Activated naive CD4-positive, alpha-beta T cell treated with anti-CD3 and anti-CD28 coated beads for 36 hours (primary cell): ENCODE measurements at regions not wholly inside any gene's neighbourhood (a gene's known extent, or its start where the extent isn't known, plus 50 kb on each side); places are given as distances from the start of the nearest gene placed in this dataset.

Source experiments
- CTCF ChIA-PET: fragments of 350-600 bp; sonication (Branson Sonifier 250); formaldehyde crosslinking; loops from one replicate; lab custom pipeline; 2021; ENCODE audit warnings: antibody characterized with exemption; lab: Charles Lee
- DNase-seq: peaks from one replicate; pipeline ENCODE4 v3.0.0-alpha.2; 2020
- H3K27ac Mint-ChIP-seq: one replicate; pipeline ENCODE4 v1.8.0; 2021; ENCODE audit warnings: mild to moderate bottlenecking, mixed read lengths
- H3K27me3 Mint-ChIP-seq: one replicate; pipeline ENCODE4 v1.8.0; 2021; ENCODE audit warnings: low read depth, mixed read lengths
- H3K36me3 Mint-ChIP-seq: one replicate; pipeline ENCODE4 v1.8.0; 2021; ENCODE audit warnings: low read depth, mixed read lengths
- H3K4me1 Mint-ChIP-seq: one replicate; pipeline ENCODE4 v1.8.0; 2021; ENCODE audit warnings: low read depth, mixed read lengths
- H3K4me3 Mint-ChIP-seq: one replicate; pipeline ENCODE4 v1.8.0; 2021; ENCODE audit warnings: mild to moderate bottlenecking, moderate library complexity, mixed read lengths
- H3K9me3 Mint-ChIP-seq: one replicate; pipeline ENCODE4 v1.8.0; 2021; ENCODE audit warnings: mixed read lengths
- intact Hi-C: fragments of 100-400 bp; cut with micrococcal nuclease; formaldehyde crosslinking; loops from one replicate; pipeline ENCODE4 v1.15.1; 2023

DNA sequence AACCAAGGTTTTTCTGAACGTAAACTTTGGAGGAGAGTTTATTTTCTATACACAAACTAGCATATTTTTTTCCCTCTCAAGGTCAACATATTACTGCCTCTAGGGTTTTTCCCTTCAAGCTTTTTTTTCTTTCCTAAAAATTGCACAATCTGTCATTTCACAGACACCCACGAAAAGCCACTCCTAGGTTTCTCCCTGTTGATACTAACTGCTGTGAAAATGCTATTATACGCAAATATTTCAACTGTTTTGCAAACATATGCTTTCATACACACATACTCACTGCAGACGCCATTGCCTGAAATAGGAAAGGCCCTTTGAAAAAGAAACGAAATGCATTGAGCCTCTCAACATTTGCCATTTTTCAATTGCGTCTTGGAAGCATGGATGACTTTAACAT is 333.0 kb downstream of the CD83 start:
- no peak for DNase-seq
- no peak overlapping the region for H3K27ac Mint-ChIP-seq

GRCh38 chr6:14451594-14452374 is 334.2 kb downstream of the CD83 start:
- H3K36me3 Mint-ChIP-seq: no peaks in the 10 kb centered on the region
- DNase-seq: no peak
- peaks cover 1% of the 10 kb centered on the region for H3K27me3 Mint-ChIP-seq
- H3K27ac Mint-ChIP-seq: no peak overlapping the region
- H3K4me3 Mint-ChIP-seq: no peak overlapping the region
- intact Hi-C loops: loop anchor here (1.0 to 5.0 kb wide), 5 partner anchors 27 to 426 kb away; no protein-coding TSS in a partner anchor
- peaks cover 53% of the 10 kb centered on the region for H3K4me1 Mint-ChIP-seq
- CTCF ChIA-PET: no interaction called here
- H3K9me3 Mint-ChIP-seq: peaks cover 9% of the 10 kb centered on the region

More for the DNA sequence above, 333.0 kb downstream of the CD83 start:
- H3K27me3 Mint-ChIP-seq: peaks cover 1% of the 10 kb centered on the region
- intact Hi-C loops: loop anchor here (5.0 kb wide), 2 partner anchors 173 to 427 kb away; no protein-coding TSS in a partner anchor
- no peak overlapping the region for H3K4me3 Mint-ChIP-seq
- peaks cover 53% of the 10 kb centered on the region for H3K4me1 Mint-ChIP-seq
- H3K9me3 Mint-ChIP-seq: peaks cover 9% of the 10 kb centered on the region
- H3K36me3 Mint-ChIP-seq: no peaks in the 10 kb centered on the region
- CTCF ChIA-PET: no interaction called here

- no peak overlapping the region for H3K4me3 Mint-ChIP-seq
- peaks cover 6% of the 10 kb centered on the region for H3K9me3 Mint-ChIP-seq
- peaks cover 1% of the 10 kb centered on the region for H3K27me3 Mint-ChIP-seq
- no peak overlapping the region for H3K27ac Mint-ChIP-seq
- CTCF ChIA-PET: no interaction called here
- no peaks in the 10 kb centered on the region for H3K36me3 Mint-ChIP-seq
- DNase-seq: peak; percentile 79
- intact Hi-C loops: loop anchor here (1.0 to 5.0 kb wide), 6 partner anchors 29 to 731 kb away; no protein-coding TSS in a partner anchor
- peaks cover 53% of the 10 kb centered on the region for H3K4me1 Mint-ChIP-seq
Measured at GRCh38 chr6:14452567-14453527, 335.3 kb downstream of the CD83 start.

DNA sequence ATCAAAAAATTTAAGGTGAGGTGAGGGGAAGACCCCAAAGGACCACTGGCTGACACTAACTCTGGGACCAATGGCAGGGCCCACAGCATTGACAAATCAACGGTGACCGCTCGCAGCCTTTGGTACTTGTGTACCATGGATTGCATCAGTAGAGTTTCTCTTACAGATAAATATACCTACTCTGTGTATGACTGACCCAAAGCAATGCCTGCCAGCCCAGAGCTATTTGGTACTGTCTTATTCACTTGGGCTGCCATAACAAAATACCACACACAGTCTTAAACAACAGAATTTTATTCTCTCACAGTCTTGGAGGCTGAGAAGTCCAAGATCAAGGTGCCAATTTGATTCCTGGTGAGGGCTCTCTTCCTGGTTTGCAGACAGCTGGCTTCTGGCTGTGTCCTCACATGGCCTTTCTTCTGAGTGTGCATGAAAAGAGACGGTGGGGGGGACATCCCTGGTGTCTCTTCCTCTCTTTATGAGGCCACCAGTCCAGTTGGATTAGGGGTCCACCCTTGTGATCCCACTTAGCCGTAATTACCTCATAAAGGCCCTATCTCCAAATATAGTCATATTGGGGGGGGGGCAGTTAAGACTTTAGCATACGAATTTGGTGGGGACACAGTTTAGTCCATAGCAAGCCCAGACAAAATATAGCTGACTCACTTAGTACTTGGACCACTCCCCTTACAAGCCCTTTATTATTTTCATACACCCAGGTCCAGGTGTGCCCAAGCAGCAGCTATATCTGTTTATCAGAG is 336.3 kb downstream of the CD83 start:
- H3K9me3 Mint-ChIP-seq: no peaks in the 10 kb centered on the region
- intact Hi-C loops: loop anchor here (1.0 to 5.0 kb wide), 5 partner anchors 89 to 730 kb away; no protein-coding TSS in a partner anchor
- peaks cover 53% of the 10 kb centered on the region for H3K4me1 Mint-ChIP-seq
- no peak overlapping the region for H3K27ac Mint-ChIP-seq
- CTCF ChIA-PET: no interaction called here
- no peak overlapping the region for H3K4me3 Mint-ChIP-seq
- peaks cover 1% of the 10 kb centered on the region for H3K27me3 Mint-ChIP-seq
- no peaks in the 10 kb centered on the region for H3K36me3 Mint-ChIP-seq
- DNase-seq: peak; percentile 28

DNA sequence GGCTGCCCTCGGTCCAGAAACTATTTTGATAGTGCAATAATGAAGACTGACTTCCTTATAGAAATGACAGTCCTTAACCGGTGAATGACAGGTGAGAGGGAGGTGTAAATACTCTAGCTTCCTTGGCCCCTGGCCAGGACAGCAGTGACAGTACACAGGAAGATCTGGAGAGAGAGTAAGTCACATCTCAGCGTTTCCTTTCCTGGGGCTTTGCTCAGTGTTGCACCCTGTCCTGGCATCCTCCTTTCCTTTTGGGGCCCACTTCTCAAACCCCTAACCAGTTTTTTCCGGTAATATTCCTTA is 336.9 kb downstream of the CD83 start:
- no peak overlapping the region for H3K4me3 Mint-ChIP-seq
- intact Hi-C loops: loop anchor here (2.0 to 5.0 kb wide), 3 partner anchors 177 to 423 kb away; no protein-coding TSS in a partner anchor
- H3K36me3 Mint-ChIP-seq: no peaks in the 10 kb centered on the region
- peak overlapping the region; percentile 27 for H3K27ac Mint-ChIP-seq
- peak; percentile 78 for DNase-seq
- H3K4me1 Mint-ChIP-seq: peaks cover 50% of the 10 kb centered on the region
- H3K27me3 Mint-ChIP-seq: peaks cover 1% of the 10 kb centered on the region
- no peaks in the 10 kb centered on the region for H3K9me3 Mint-ChIP-seq
- CTCF ChIA-PET: no interaction called here

DNA sequence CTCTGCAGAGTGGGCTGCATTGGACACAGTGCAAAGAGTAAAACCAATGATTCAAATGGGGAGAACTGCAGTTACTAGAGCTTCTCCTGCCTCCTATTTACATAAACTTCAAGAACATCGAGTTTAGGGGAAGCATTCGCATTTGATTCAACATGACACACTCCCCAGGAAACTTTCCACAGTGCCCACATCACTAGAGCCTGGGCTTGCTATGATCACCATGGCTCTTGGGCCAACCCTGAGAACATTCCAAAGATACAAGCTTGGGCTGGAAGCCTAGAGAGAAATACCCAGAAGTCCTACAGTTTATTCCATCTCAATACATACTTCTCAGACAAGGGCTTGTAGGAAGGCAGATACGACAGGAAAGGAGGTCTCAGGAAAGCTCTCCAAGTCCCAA is 337.9 kb downstream of the CD83 start:
- no peak for DNase-seq
- Mint-ChIP-seq H3K4me1 (peaks cover 40% of the 10 kb centered on the region), H3K9me3 (no peaks in the 10 kb centered on the region), H3K36me3 (no peaks in the 10 kb centered on the region), H3K4me3 (no peak overlapping the region), H3K27me3 (no peaks in the 10 kb centered on the region), H3K27ac (no peak overlapping the region)
- CTCF ChIA-PET: interaction anchor here (0.5 to 0.8 kb wide), 2 partner anchors 12 to 138 kb away, joined by 3 read pairs; no protein-coding TSS in a partner anchor
- intact Hi-C loops: loop anchor here (2.0 kb wide), 1 partner anchor 255 kb away; no protein-coding TSS in a partner anchor

- Mint-ChIP-seq H3K9me3 (no peaks in the 10 kb centered on the region), H3K4me3 (no peak overlapping the region), H3K36me3 (no peaks in the 10 kb centered on the region), H3K27ac (no peak overlapping the region), H3K27me3 (no peaks in the 10 kb centered on the region), H3K4me1 (peaks cover 34% of the 10 kb centered on the region)
- CTCF ChIA-PET: no interaction called here
- no peak for DNase-seq
- intact Hi-C loops: loop anchor here (2.0 kb wide), 1 partner anchor 255 kb away; no protein-coding TSS in a partner anchor
Measured at GRCh38 chr6:14455876-14456648, 338.5 kb downstream of the CD83 start.

GRCh38 chr6:14456941-14457340 is 339.4 kb downstream of the CD83 start:
- H3K4me1 Mint-ChIP-seq: peaks cover 31% of the 10 kb centered on the region
- no peak overlapping the region for H3K27ac Mint-ChIP-seq
- H3K36me3 Mint-ChIP-seq: no peaks in the 10 kb centered on the region
- peaks cover 2% of the 10 kb centered on the region for H3K9me3 Mint-ChIP-seq
- no peaks in the 10 kb centered on the region for H3K27me3 Mint-ChIP-seq
- no peak for DNase-seq
- intact Hi-C loops: no loop called here
- CTCF ChIA-PET: no interaction called here
- H3K4me3 Mint-ChIP-seq: no peak overlapping the region

- CTCF ChIA-PET: no interaction called here
- intact Hi-C loops: no loop called here
- H3K9me3 Mint-ChIP-seq: peaks cover 5% of the 10 kb centered on the region
- peaks cover 18% of the 10 kb centered on the region for H3K4me1 Mint-ChIP-seq
- H3K4me3 Mint-ChIP-seq: no peak overlapping the region
- no peaks in the 10 kb centered on the region for H3K36me3 Mint-ChIP-seq
- H3K27ac Mint-ChIP-seq: no peak overlapping the region
- no peak for DNase-seq
- H3K27me3 Mint-ChIP-seq: no peaks in the 10 kb centered on the region
Measured at GRCh38 chr6:14458669-14459266, 341.2 kb downstream of the CD83 start.

- Mint-ChIP-seq H3K4me3 (no peak overlapping the region), H3K9me3 (peaks cover 5% of the 10 kb centered on the region), H3K27me3 (no peaks in the 10 kb centered on the region), H3K36me3 (no peaks in the 10 kb centered on the region), H3K27ac (no peak overlapping the region), H3K4me1 (peaks cover 12% of the 10 kb centered on the region)
- intact Hi-C loops: no loop called here
- DNase-seq: no peak
- CTCF ChIA-PET: no interaction called here
Measured at GRCh38 chr6:14459315-14459714, 341.7 kb downstream of the CD83 start.

DNA sequence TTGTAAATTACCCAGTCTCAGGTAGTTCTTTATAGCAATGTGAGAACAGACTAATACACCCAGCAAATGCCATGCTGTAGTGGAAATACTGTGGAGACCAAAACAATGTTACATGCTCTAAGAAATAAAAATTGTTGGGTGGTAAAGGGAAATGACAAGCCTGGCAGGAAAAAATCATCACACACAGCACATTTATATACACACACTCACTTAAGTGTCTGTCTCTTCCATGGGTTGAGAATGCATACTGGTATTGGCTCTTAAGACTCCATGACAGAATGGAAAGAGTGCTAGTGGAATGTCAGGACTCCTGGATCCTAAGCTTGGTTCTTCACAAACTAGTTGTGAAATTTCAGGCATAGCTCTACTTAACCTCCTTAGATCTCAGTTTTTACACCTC is 343.0 kb downstream of the CD83 start:
- intact Hi-C loops: no loop called here
- DNase-seq: no peak
- Mint-ChIP-seq H3K4me1 (peaks cover under 1% of the 10 kb centered on the region), H3K27me3 (no peaks in the 10 kb centered on the region), H3K9me3 (peaks cover 10% of the 10 kb centered on the region), H3K27ac (no peak overlapping the region), H3K4me3 (no peak overlapping the region), H3K36me3 (no peaks in the 10 kb centered on the region)
- CTCF ChIA-PET: no interaction called here
